Tibial nerve (tissue), 3 donors: ENCODE measurements at regions not wholly inside any gene's neighbourhood (a gene's known extent, or its start where the extent isn't known, plus 50 kb on each side); places are given as distances from the start of the nearest gene placed in this dataset.

Experiments used
- EP300 ChIP-seq, 2 donors: sonication (generic); formaldehyde crosslinking; IDR thresholded peaks; one replicate each; pipeline ENCODE4 v1.6.1; 2017; ENCODE audit warnings: antibody characterized with exemption in 2 of 2, mild to moderate bottlenecking in 1 of 2
- POLR2A ChIP-seq, 2 donors: fragments of 450-650 bp; IDR thresholded peaks; one replicate each; pipeline ENCODE4 v1.6.1; 2017; ENCODE audit warnings: antibody characterized with exemption in 2 of 2, mild to moderate bottlenecking in 2 of 2, moderate library complexity in 2 of 2

- no peak for TF ChIP-seq POLR2A (IDR thresholded peaks at IDR 0.05)
- TF ChIP-seq EP300 (IDR thresholded peaks at IDR 0.05): no peak
Observed at GRCh38 chr1:58095183-58095582, 451.3 kb downstream of the OMA1 start.
